GM12872 (cell line): ENCODE measurements at regions not wholly inside any gene's neighbourhood (a gene's known extent, or its start where the extent isn't known, plus 50 kb on each side); places are given as distances from the start of the nearest gene placed in this dataset.

ENCODE experiments used
- CTCF ChIP-seq: IDR thresholded peaks from 3 replicates; pipeline ENCODE4 v1.5.1; 2011; ENCODE audit warnings: low read depth, mild to moderate bottlenecking, low read length, moderate library complexity; ENCODE audit not compliant: insufficient read depth

- TF ChIP-seq CTCF, result no peak
These were observed 712.7 kb downstream of the UQCRFS1 start for GRCh38 chr19:28500296-28500695.

GRCh38 chr19:28498404-28498976, 714.5 kb downstream of the UQCRFS1 start:
- TF ChIP-seq CTCF, result no peak

DNA sequence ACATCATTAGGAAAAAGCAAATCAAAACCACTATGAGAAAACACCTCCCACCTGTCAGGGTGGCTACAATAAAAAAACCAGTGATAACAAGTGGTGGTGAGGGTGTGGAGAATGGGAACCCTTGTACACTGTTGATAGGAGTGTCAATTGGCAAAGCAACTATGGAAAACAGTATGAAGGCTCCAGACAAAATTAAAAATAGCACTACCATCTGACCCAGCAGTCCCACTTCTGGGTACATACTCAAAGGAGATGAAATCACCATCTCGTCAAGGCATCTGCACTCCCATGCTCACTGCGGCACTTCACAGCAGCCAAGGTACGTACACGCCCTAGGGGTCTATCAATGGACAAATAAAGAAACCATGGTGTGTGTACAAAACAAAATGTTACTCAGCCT, 715.1 kb downstream of the UQCRFS1 start:
- TF ChIP-seq CTCF, result no peak

DNA sequence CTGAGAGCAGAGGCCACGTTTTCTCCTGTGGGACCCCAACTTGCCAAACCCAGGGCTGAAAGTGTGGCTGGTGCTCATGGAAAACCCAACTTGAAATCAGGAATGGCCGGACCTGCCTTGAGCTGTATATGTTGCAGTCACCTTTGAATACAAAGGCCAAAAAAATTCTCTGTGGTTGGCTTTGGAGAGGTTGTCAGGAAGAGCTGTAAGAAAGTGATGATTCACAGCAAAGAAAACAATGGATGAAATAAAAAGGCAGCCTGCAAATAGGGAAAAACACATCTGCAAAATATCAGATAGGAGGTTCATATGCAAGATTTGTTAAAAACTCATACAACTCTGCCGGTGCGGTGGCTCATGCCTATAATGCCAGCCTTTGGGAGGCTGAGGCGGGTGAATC, 715.8 kb downstream of the UQCRFS1 start:
- TF ChIP-seq CTCF, result no peak

GRCh38 chr19:28495046-28495445, 717.9 kb downstream of the UQCRFS1 start:
- TF ChIP-seq CTCF, result no peak

DNA sequence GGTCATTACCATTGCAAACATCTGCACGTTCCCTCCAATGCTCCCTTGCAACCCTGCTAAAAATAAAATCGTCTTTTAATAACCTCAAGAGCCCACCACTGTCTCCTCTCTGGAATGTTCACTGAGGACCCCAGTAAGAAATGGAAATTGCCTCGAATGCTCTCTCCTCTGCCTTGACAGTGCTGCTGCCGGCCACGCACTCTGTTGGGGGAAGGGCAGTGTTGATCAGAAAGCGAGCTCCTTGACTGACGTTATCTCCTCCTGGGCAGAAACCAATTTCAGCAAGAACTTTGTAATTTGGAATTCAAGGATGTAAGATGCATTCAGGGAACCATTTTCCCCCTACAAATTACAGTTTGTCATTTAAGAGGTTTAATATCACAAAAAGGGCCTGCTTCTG, 718.5 kb downstream of the UQCRFS1 start:
- no peak for TF ChIP-seq CTCF

DNA sequence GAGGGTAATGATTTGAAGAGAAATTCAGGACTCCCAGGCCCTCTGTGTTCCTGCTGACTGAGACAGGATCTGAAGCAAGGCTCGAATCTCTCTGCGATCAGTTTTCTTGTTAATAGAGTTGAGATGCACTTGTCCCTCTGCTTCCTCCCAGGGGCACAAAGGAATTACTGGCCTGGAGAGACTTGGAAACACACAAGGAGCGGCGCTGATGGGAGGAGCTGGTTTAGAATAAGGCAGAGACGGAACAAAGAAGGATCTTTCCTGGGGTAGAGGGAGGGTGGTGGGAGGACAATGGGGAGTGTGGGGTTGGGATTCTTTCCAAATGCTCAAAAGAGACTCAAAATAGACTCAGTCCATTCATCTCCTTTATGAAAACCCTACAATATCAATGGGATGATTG, 719.1 kb downstream of the UQCRFS1 start:
- TF ChIP-seq CTCF, result no peak

GRCh38 chr19:28492621-28493020, 720.3 kb downstream of the UQCRFS1 start:
- TF ChIP-seq CTCF, result no peak
